Keratinocyte (primary cell): ENCODE measurements at regions not wholly inside any gene's neighbourhood (a gene's known extent, or its start where the extent isn't known, plus 50 kb on each side); places are given as distances from the start of the nearest gene placed in this dataset.

ENCODE experiments used
- DNase-seq: peaks from one replicate; pipeline ENCODE4 v3.0.0-alpha.2; 2011; ENCODE audit warnings: low read depth, missing footprints, low spot score
- FAIRE-seq: peaks from 2 replicates; lab custom pipeline; 2011; peaks lifted over from hg19 to GRCh38; lab: Jason Lieb, UNC
- H2AFZ ChIP-seq: 2 replicates; pipeline ENCODE4 v1.6.0; 2012; ENCODE audit warnings: low read length, control low read depth, inconsistent platforms; ENCODE audit not compliant: control insufficient read depth
- H3K27ac ChIP-seq: 2 replicates; pipeline ENCODE4 v1.5.1; 2011; ENCODE audit warnings: low read length; ENCODE audit not compliant: control insufficient read depth, insufficient read depth
- H3K27me3 ChIP-seq: 3 replicates; pipeline ENCODE4 v1.6.0; 2011; ENCODE audit warnings: low read length; ENCODE audit not compliant: control insufficient read depth, insufficient read depth; ENCODE audit errors: extremely low read depth
- H3K36me3 ChIP-seq, 2 experiments: 2 replicates in 1 of 2; 3 replicates in 1 of 2; pipeline ENCODE4 v1.5.1; 2011; ENCODE audit warnings: low read length in 2 of 2, mild to moderate bottlenecking in 1 of 2; ENCODE audit not compliant: control insufficient read depth in 2 of 2, insufficient read depth in 2 of 2; ENCODE audit errors: extremely low read depth in 1 of 2
- H3K4me1 ChIP-seq: 3 replicates; pipeline ENCODE4 v1.5.1; 2011; ENCODE audit warnings: low read length; ENCODE audit not compliant: control insufficient read depth, insufficient read depth; ENCODE audit errors: extremely low read depth
- H3K4me2 ChIP-seq: 3 replicates; pipeline ENCODE4 v1.6.0; 2011; ENCODE audit warnings: low read depth, low read length; ENCODE audit not compliant: control insufficient read depth, insufficient read depth; ENCODE audit errors: extremely low read depth
- H3K4me3 ChIP-seq, 3 experiments: fragments of 200-600 bp in 1 of 3; sonication (generic) in 1 of 3; 2 replicates in 2 of 3; 3 replicates in 1 of 3; pipeline ENCODE4 v1.5.1; 2011 to 2016; ENCODE audit warnings: low read length in 3 of 3, mild to moderate bottlenecking in 3 of 3, control low read depth in 2 of 3, inconsistent platforms in 1 of 3, low read depth in 1 of 3, mixed read lengths in 1 of 3, mixed run types in 1 of 3, moderate library complexity in 1 of 3; ENCODE audit not compliant: control insufficient read depth in 2 of 3, insufficient read depth in 2 of 3; ENCODE audit errors: extremely low read depth in 1 of 3
- H3K79me2 ChIP-seq: 2 replicates; pipeline ENCODE4 v1.6.0; 2012; ENCODE audit warnings: low read length; ENCODE audit not compliant: control insufficient read depth, insufficient read depth
- H3K9ac ChIP-seq: 3 replicates; pipeline ENCODE4 v1.6.0; 2011; ENCODE audit warnings: low read length; ENCODE audit not compliant: control insufficient read depth, insufficient read depth; ENCODE audit errors: extremely low read depth
- H3K9me1 ChIP-seq: 3 replicates; pipeline ENCODE4 v1.6.0; 2011; ENCODE audit warnings: low read length; ENCODE audit not compliant: control insufficient read depth, insufficient read depth; ENCODE audit errors: extremely low read depth
- H3K9me3 ChIP-seq: 2 replicates; pipeline ENCODE4 v1.5.1; 2012; ENCODE audit warnings: low read depth, low read length; ENCODE audit not compliant: control insufficient read depth
- H4K20me1 ChIP-seq: 3 replicates; pipeline ENCODE4 v1.6.0; 2011; ENCODE audit warnings: low read length; ENCODE audit not compliant: control insufficient read depth, insufficient read depth; ENCODE audit errors: extremely low read depth
- EZH2 ChIP-seq: IDR thresholded peaks from one replicate; pipeline ENCODE4 v1.6.1; 2012; ENCODE audit warnings: inconsistent platforms, mild to moderate bottlenecking, low read length, moderate library complexity
- dilution Hi-C: fragments of 300-500 bp; cut with MboI; formaldehyde crosslinking; loops from one replicate; pipeline ENCODE4 v1.7.0; 2020; ENCODE audit warnings: low sequenced_read_pairs; ENCODE audit not compliant: extremely low pct_ligation_motif_present
- TF ChIP-seq, protein P1 (sequence below), 3 experiments: IDR thresholded peaks in 1 of 3; conservative IDR thresholded peaks in 1 of 3; optimal IDR thresholded peaks in 1 of 3; 2 replicates in 2 of 3; 3 replicates in 1 of 3; pipeline versions ENCODE3 to v1.5.1; 2011; ENCODE audit warnings: low read length in 3 of 3, mild to moderate bottlenecking in 3 of 3, moderate library complexity in 2 of 3, control low read depth in 1 of 3, inconsistent platforms in 1 of 3; ENCODE audit not compliant: insufficient read depth in 2 of 3; ENCODE audit errors: extremely low read depth in 1 of 3

DNA sequence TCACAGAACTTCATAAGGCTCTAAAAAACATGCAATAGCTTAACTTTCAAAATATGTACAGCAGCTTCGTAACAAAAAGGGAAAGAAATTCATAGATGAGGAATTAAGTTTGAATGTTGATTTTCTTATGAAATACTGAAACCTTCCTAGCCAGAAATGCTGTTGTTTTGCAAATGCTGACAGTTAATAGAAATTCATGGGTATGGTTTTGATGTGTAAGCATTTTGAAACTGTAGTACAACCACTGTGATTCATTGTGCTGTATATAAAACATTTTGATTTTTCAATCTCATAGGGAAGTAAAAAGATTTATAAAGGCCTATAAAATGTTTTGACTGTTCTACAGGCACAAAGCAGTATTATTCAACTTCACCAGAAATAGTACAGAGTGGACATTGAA lies 228.4 kb upstream of the EYS start:
- DNase-seq (no peak), FAIRE-seq (no peak)
- no peak overlapping the region for H3K4me3 ChIP-seq
- H3K79me2 ChIP-seq, result no peaks in the 10 kb centered on the region
- H3K4me2 ChIP-seq, result no peak overlapping the region
- no peaks in the 10 kb centered on the region for H3K4me1 ChIP-seq
- H3K9me1 ChIP-seq, result no peaks in the 10 kb centered on the region
- no peaks in the 10 kb centered on the region for H4K20me1 ChIP-seq
- TF ChIP-seq EZH2, result no peak
- TF ChIP-seq, protein P1, sequence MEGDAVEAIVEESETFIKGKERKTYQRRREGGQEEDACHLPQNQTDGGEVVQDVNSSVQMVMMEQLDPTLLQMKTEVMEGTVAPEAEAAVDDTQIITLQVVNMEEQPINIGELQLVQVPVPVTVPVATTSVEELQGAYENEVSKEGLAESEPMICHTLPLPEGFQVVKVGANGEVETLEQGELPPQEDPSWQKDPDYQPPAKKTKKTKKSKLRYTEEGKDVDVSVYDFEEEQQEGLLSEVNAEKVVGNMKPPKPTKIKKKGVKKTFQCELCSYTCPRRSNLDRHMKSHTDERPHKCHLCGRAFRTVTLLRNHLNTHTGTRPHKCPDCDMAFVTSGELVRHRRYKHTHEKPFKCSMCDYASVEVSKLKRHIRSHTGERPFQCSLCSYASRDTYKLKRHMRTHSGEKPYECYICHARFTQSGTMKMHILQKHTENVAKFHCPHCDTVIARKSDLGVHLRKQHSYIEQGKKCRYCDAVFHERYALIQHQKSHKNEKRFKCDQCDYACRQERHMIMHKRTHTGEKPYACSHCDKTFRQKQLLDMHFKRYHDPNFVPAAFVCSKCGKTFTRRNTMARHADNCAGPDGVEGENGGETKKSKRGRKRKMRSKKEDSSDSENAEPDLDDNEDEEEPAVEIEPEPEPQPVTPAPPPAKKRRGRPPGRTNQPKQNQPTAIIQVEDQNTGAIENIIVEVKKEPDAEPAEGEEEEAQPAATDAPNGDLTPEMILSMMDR (optimal IDR thresholded peaks at IDR 0.05 in 1 of 3, IDR thresholded peaks at IDR 0.05 in 1 of 3, conservative IDR thresholded peaks at IDR 0.05 in 1 of 3; ENCODE audit: extremely low read depth in 1 of 3, insufficient read depth in 2 of 3, low read length in 3 of 3), result no peak
- no peak overlapping the region for H2AFZ ChIP-seq
- no peaks in the 10 kb centered on the region for H3K36me3 ChIP-seq
- dilution Hi-C loops, result no loop called here
- no peaks in the 10 kb centered on the region for H3K27me3 ChIP-seq
- no peak overlapping the region for H3K9ac ChIP-seq
- no peak overlapping the region for H3K27ac ChIP-seq
- no peaks in the 10 kb centered on the region for H3K9me3 ChIP-seq

DNA sequence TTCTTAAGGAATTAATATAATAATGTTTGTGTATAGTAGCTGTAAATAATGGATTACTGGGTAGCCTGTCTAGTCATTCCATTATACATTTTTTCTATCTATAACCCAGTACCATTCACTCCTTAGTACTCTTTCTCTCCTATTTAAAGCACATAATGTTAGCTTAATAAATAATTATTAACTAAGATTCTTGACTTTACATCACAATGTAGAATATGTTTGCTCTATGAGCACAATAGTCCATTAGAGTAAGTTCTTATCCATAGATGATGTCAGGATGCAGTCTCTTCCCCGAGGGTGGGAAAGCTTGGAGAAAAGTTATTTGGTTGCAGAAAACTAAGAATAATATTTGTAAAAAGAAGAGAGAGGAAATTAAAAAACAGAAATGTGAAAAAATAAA lies 226.4 kb upstream of the EYS start:
- no peak for FAIRE-seq
- Histone ChIP-seq H3K4me3 (no peak overlapping the region), H3K9me3 (no peaks in the 10 kb centered on the region), H2AFZ (no peak overlapping the region), H4K20me1 (no peaks in the 10 kb centered on the region), H3K4me2 (no peak overlapping the region), H3K27ac (no peak overlapping the region), H3K9me1 (no peaks in the 10 kb centered on the region), H3K79me2 (no peaks in the 10 kb centered on the region), H3K9ac (no peak overlapping the region), H3K4me1 (no peaks in the 10 kb centered on the region), H3K36me3 (no peaks in the 10 kb centered on the region), H3K27me3 (no peaks in the 10 kb centered on the region)
- TF ChIP-seq EZH2, result no peak
- TF ChIP-seq, protein P1 (optimal IDR thresholded peaks at IDR 0.05 in 1 of 3, IDR thresholded peaks at IDR 0.05 in 1 of 3, conservative IDR thresholded peaks at IDR 0.05 in 1 of 3; ENCODE audit: extremely low read depth in 1 of 3, insufficient read depth in 2 of 3, low read length in 3 of 3), result no peak
- no peak for DNase-seq
- dilution Hi-C loops, result no loop called here
